ENCODE measurements at regions not wholly inside any gene's neighbourhood (a gene's known extent, or its start where the extent isn't known, plus 50 kb on each side); places are given as distances from the start of the nearest gene placed in this dataset.
"Not testable (repeated sequence)": the region's sequence is repeated elsewhere in the genome, so short reads cannot be mapped to it uniquely, and the experiment has no call there.

DNA sequence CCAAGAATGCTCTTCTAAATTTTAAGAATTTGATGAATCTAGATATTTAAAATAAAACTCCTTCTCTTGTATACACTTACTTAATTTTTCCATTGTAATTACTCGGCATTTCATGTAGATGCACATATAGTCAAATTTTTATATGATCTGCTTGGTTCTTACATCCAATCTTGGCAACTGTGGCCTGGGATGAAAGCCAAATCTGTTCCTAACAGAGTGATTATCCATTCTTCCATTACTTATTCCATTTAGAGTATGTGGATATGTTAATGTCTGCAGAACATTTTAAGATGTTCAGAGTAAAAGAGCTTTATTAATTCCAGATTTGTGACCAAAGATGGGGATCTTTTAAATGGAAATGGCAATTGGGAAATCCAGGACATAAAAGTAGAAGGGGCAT, 144.1 kb upstream of the PDE7B start:
- DNase-seq (ENCODE audit: low spot score), result no peak

DNA sequence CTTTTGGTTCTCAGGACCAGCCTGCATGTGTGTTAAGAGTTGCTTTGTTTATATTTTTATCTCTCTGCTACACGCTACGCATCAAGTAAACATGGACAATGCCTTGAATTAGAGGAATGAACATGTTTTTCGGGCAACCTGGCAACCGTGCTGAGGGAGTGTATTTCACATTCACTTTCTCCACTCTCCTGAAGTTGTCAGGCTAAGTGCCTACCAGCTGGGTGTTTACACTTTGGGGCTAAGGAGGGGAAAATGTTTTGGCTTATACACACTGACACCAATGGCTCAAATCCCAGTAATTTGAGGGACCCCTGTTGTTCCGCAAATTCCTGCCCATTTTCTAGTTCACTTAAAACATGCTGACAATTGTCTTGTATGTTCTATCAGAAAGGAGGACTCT, 141.5 kb upstream of the PDE7B start:
- no peak for DNase-seq (ENCODE audit: low spot score)

DNA sequence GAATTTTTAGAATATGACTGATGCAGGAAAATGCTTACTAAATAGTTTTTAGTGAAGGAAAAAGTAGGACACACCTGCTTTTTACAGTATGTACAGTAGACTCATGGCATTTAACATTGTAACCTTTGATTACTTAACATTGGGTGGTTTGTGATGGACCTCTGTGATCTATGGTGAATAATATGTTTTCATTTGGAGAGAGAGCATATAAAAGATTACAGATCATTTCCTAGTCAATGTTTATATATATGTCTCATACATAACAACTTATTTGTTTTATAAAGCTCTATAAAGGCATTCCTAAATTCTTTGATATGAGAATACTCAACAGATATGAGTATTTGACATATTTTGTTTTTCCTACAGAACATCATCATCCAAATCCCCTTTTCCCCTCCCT, 129.3 kb upstream of the PDE7B start:
- DNase-seq (ENCODE audit: low spot score), result no peak

DNA sequence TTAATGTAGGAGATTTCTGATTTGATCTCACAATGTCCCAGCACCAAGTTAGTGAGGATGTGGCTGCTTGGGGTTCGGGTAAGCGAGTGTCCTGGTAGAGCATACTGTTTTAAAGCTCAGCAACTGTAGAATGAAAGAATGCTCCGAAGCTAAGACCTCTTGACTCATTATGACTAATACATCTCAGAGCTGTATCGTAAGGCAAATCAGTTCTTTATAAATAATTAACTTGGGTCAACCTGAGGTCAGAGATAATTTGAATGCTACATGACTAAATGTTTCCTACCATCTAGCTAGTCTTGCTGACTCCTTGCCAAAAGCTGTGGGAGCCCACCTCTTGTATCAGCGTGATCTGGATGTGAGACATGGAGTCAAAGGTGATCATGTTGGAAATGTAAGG, 128.8 kb upstream of the PDE7B start:
- no peak for DNase-seq (ENCODE audit: low spot score)

DNA sequence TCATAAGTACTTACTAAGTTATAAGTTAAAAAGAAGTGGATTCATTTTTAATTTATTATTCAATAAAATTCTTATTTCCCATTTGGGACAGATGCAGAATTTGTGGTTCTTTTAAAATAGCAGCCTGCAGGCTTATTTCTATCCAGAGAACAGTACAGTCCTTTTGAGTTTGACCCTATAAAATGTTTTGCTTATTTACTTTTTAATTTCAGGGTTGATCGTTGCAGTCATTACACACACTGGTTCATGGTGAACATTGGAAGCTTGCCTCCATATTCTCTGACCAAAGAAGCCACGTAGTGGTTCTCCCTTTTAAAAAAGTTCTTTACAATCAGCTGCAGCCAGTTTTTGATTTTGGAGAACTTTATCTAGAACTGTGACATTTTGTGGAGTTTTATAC, 122.9 kb upstream of the PDE7B start:
- DNase-seq (ENCODE audit: low spot score), result no peak

DNA sequence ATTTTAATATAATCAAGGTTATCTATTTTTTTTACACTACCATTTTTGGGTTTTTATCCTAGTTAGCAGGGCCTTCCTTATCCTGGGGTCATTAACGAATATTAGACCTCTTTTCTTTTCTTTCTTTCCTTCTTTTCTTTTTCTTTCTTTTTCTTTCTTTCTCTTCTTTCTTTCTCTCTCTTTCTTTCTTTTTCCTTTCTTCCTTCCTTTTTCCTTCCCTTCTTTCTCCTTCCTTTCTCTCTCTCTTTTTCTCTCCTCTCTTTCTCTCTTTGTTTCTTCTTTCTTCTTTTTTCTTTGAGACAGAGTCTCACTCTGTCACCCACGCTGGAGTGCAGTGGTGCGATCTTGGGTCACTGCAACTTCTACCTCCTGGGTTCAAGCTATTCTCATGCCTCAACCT, 120.4 kb upstream of the PDE7B start:
- no peak for DNase-seq (ENCODE audit: low spot score)

DNA sequence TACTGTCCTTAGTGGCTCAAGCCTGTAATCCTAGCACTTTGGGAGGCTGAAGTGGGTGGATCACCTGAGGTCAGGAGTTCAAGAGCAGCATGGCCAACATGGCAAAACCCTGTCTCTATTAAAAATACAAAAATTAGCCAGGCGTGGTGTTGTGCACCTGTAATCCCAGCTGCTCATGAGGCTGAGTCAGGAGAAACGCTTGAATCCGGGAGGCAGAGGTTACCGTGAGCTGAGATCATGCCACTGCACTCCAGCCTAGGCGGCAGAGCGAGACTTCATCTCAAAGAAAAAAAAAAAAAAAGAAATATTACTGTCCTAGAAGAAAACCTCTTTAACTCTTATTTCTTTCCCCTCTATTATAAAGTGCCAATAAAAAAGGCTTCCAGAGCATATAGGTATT, 115.2 kb upstream of the PDE7B start:
- not testable (repeated sequence) for DNase-seq (ENCODE audit: low spot score)

DNA sequence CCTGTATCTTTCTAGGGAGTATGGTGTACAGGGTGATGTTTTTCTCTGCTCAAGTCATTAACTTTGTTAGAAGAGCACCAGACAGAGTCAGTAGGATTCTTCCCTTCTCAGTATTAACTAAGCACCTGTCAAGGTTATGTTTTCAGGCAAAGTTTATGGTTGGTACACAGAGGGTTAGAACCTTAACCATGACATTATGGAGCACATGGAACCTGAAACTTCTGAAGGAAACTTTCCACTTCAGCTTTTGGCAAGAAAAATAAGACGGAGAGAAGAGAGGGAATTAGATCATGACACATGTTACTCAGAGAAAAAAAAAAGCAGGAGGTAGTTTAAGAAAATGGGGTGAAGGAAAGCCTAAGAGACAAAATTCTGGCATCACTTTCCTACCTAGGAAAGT, 112.9 kb upstream of the PDE7B start:
- no peak for DNase-seq (ENCODE audit: low spot score)

DNA sequence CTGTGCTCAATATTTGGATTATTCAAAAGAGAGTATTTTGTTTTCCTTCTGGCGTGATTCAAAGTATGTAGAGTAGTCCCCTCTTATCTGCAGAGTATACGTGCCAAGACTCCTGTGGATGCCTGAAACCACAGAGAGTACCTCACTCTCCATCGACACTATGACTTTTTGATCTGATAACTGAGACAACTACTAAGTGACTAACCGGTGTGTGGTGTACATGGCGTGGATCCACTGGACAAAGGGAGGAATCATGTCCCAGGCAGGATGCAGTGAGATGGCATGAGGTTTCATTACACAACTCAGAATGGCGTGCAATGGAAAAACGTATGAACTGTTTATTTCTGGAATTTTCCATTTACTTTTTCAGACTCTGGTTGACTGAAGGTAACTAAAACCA, 112.2 kb upstream of the PDE7B start:
- no peak for DNase-seq (ENCODE audit: low spot score)

DNA sequence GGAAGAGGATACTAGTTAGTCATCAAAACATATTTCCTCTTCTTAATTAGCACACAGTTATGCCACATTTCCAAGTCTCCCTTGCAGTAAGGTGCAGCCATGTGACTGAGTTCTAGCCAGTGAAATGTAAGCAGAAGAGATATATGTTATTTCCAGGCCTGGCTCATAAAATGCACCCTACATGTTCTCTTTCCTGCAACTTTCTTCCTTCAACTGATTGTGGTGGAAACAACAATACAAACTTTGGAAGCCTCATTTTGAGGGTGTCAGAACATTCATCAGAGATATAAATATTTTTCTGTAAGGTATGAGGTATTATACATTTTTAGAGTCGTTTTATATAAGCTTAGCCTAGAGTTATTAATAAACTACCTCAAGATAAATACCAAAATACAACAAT, 110.9 kb upstream of the PDE7B start:
- no peak for DNase-seq (ENCODE audit: low spot score)

DNA sequence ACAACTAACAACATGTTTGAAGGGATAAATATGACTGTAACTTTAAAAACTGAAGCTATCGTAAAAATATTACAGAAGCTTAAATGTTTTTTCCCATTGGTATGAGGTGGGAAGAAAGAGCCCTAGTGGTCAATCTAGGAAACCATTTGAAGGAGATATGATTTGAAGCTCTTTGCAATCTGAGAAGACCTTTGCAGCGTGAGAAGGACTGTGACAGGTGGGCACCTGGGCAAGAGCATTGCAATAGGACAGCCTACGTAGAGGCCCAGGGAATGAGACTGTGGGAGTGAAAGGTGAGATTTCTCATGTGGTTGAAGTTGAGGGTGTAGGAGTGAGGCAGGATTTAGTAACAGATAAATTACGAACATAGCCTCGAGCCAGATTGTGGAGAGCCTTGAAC, 108.0 kb upstream of the PDE7B start:
- no peak for DNase-seq (ENCODE audit: low spot score)

DNA sequence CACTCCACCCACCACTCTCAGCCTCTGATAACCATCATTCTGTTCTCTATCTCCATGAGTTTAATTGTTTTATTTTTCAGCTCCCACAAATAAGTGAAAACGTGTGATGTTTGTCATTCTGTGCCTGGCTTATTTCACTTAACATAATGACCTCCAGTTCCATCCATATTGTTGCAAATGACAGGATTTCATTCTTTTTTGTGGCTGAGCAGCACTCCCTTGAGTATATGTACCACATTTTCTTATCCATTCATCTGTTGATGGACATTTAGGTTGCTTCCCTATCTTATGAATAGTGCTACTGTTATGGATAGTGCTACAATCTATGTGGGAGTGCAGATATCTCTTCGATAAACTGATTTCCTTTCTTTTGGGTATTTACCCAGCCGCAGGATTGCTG, 103.3 kb upstream of the PDE7B start:
- DNase-seq (ENCODE audit: low spot score), result no peak

DNA sequence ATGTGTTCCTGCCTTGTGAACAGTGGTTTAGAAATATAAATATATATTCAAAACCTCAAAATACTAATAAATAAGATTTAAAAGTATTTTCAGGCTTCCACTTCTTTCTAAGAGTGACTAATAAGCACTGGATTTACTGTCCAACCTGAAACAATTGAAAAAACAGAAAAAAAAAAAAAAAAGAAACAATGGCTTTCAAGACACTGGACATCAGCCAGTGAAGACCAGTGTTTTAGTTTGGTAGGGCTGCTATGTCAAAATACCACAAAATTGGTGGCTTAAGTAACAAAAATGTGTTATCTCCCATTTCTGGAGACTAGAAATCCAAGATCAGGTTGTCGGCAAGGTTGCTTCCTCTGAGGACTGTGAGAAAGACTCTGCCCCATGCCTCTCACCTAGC, 101.4 kb upstream of the PDE7B start:
- no peak for DNase-seq (ENCODE audit: low spot score)

DNA sequence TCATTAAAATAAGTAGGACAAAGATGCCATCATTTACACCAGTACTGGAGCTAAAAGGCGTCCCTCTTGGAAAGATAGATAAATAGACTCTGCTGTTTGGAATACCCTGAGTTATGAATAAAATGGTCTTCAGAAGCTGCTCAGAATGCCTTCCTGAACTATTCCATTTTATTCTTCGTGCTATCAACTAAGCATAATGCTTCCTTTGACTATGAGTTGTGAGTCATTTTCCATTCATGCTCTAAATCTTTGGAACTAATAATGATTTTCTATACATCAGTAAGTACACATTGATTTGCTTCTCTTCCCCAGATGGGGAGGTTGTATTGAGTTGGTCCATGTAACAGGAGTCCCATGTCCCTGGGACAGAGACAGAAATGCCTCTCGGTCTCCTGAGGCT, 98.3 kb upstream of the PDE7B start:
- DNase-seq (ENCODE audit: low spot score), result no peak

DNA sequence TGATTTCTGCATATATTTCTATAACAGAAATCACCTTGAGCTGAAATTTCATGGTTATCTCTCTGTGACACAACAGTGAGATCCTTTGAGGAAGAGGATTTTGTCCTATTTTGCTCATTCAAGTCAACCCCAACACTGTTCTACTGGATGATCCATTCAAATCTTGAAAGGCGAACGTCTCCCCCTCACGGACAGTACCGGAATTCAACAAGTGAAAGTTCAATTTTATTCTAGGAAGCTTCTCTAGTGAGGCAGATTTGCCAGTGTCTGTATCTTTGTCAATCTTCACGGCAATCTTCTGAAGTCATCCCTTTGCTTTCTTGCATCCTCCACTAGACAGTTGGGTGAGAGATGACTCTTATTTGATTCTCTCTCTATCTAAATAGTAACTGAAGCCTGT, 91.7 kb upstream of the PDE7B start:
- no peak for DNase-seq (ENCODE audit: low spot score)

DNA sequence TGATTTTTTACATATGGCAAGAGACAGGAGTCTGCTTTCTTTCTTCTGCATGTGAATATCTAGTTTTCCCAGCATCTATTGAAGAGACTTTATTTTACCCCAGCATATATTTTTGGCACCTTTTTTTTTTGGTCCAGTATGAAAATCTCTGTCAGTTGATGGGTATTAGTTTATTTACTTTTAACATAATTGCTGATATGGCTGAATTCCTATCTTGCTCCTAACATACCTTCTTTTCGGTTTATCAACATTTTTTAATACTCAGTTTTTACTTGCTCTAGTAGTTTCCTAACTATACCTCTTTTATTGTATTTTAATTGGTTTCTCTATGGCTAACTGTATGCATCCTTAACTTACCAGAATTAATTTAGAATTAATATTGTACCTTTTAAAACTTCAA, 77.5 kb upstream of the PDE7B start:
- no peak for DNase-seq (ENCODE audit: low spot score)

DNA sequence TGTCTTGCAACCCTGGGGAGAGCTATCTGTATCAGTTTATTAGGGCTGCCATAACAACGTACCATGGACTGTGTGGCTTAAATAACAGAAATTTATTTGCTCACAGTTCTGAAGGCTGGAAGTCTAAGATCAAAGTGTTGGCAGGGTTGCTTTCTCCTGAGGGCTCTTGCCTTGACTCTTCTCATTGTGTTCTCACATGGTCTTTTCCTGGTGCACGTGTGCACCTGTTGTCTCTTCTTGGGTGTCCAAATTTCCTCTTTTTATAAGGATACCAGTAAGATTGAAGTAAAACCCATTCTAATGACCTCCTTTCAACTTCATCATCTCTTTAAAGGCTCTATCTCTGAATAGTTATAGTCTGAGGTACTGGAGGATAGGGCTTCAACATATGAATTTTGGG, 72.3 kb upstream of the PDE7B start:
- DNase-seq (ENCODE audit: low spot score), result no peak

DNA sequence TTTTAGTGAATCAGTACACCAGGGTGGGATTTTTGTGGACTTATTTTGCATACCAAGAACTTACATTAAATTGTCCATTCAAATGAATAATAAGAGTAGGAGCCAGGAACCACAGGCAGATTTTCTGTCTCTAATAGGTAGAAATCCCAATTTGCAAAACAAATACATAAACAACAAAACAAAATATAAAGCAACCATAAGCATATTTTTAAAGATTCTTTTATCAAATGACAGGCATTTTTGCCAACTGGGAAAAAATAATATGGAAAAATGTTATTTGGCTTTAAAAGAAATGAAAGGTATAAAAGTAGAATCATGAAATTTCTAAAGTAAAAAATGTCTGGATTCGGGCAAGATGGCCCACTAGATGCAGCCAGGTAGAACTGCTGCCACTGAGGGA, 71.2 kb upstream of the PDE7B start:
- no peak for DNase-seq (ENCODE audit: low spot score)

DNA sequence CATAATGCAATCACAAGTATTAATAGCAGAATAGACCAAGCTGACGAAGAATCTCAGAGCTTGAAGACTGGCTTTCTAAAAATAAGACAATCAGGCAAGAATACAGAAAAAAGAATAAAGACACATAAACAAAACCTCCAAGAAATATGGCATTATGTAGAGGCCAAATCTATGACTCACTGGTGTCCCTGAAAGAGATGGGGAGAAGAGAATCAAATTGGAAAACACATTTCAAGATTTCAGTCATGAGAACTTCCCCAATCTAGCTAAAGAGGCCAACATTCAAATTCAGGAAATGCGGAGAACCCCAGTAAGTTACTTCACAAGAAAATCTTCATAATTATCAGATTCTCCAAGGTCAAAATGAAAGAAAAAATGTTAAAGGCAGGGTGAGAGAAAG, 69.0 kb upstream of the PDE7B start:
- DNase-seq (ENCODE audit: low spot score), result no peak

DNA sequence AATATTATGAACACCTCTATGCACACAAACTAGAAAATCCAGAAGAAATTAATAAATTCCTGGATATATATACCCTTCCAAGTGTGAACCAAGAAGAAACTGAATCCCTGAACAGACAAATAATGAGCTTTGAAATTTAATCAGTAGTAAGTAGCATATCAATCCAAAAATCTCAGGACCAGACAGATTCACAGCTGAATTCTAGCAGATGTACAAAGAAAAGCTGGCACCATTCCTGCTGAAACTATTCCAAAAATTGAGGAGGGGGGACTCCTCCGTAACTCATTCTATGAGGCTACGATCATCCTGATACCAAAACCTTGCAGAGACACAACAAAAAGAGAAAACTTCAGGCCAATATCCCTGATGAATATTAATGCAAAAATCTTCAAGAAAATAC, 67.0 kb upstream of the PDE7B start:
- no peak for DNase-seq (ENCODE audit: low spot score)

DNA sequence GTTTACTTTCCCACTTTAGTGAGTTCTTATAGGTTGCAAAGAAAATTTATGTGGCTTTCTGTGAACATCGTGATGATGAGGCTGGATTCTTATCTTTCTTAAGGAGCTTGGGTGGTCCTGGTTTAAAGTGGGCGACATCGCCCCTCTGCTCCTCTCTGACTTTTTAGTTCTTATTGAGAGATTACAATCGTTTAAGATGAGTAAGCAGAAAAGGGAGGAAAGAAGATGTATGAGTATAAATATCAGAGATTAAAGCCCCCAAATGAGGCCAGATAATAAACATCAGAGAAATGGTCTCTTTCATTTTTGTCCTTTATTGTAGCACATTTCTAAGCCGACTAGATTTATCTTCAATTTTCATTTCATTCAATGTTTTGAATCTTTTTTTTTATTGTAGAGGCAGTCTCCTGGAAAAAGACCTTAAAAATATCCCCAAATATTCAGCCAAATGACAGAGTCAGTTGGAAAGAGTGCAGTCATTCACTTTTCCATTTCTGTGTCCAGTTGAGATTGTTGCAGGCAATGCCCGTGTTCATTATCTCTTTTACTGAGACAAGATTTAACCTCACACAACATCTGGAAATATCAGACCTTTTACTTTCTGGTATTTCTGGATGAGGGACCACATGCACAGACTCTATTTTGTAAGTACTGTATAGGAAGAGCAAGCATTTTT, 62.0 kb upstream of the PDE7B start:
- no peak for DNase-seq (ENCODE audit: low spot score)

DNA sequence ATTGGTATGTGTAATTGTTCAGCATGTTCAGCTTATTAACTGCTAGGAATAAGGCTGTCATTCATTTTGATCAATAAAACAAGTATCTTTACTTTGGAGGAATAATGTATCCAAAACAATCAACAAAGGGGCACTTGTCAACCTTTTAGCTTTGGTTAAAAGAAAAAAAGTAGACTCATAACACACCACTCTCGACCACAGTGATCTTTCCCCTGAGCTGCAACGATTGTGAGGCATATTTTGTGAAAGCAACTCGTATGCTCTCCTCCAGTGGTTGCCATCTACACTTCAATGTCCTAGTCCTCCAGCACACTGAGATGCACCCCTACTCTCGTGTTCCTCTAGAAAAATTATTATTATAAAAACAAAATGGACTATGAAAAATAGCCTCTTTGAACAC, 60.1 kb upstream of the PDE7B start:
- no peak for DNase-seq (ENCODE audit: low spot score)

DNA sequence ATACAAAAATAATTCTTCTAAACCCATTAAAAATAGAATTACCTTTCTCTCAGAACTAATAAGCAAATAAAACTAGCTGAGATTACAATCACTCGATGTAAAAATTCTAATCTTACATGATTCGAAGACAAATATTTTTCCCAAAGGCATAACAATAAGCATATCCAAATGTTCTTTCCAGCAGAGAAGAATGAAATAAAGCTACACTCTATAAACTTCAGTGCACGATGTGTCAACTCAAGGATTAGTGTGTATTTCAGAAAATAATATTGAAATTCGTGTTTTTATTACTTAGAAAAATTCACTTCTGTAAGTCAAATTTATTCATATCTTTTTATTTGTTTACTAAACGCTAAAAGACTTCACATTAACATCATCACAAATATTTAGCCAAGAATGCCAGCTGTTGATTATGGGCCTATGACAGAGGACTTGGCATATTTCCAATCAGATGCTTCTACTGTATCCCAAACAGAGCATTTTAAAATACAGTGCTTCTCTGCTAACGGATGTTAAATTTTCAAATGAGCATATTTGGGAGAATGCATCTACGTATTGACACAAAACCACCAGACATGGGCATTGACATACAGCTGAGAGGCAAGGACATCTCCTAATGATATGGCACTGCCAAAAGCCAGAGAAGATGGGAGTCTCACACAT, 54.7 kb upstream of the PDE7B start:
- no peak for DNase-seq (ENCODE audit: low spot score)

DNA sequence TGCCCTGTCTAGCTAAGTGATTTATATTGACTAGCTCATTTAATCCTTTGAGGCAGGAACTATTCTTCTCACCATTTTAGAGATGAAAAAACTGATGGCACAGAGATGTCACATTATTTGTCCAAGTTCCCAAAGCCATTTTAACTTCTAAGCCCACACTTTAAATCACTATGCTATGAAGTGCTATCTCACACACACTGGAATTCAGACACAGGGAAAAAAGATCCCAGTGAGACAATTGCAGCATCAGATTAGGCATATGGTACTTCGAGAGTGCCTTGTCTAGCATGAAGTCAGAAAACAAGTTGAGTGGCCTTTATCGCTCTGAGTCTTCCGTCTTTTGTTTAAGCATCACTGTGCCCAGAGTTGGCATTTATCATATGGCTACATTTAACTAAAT, 54.1 kb upstream of the PDE7B start:
- DNase-seq (ENCODE audit: low spot score), result no peak

All from NAMALWA (cell line).